ENCODE measurements at regions not wholly inside any gene's neighbourhood (a gene's known extent, or its start where the extent isn't known, plus 50 kb on each side); places are given as distances from the start of the nearest gene placed in this dataset.

DNA sequence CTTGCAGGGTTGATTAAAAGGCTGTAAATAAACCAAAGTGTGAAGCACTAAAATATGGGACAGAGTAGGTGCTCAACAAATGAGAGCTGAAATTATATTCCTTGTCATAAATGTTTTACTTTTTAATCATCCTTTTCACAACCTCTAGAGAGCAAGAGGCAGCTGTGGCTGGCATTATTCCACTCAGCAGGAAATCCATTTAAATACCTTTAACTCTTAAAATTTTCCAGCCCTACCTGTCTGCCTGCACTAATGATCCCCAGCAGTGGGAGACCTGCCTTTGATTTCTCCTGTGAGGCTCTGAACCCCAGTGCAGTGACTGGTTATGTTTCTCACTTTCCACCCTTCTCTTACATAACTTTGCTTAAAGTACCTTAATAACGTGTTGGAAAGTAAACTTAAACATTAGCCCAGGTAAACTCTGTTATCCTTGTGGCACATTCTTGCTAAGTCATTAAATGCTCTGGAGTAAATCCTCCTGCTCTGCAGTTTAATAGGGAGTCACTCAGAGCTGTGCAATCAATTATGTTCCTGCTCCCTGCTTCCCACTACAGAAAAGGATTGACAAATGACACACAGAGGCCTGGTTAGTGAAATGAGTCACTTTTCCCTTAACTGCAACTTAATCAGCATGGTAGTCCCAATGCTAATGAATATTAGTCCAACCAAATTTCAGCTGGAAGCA, 755.7 kb upstream of the USP15 start:
- Histone ChIP-seq H3K4me3 (replicated peaks; ENCODE audit: insufficient read depth, low read length) (no peak overlapping the region), H3K27ac (replicated peaks) (no peak overlapping the region), H3K27me3 (ENCODE audit: insufficient read depth, poor library complexity, severe bottlenecking) (no peaks in the 10 kb centered on the region)
- no peak for DNase-seq (ENCODE audit: low read depth in 1 of 2, low spot score in 1 of 2)
- TF ChIP-seq GABPA (IDR thresholded peaks at IDR 0.05; ENCODE audit: low read depth) (no peak), SPI1 (IDR thresholded peaks at IDR 0.05; ENCODE audit: borderline replicate concordance, low read depth) (no peak), POLR2AphosphoS5 (IDR thresholded peaks at IDR 0.05; ENCODE audit: low read depth) (no peak)
- TF ChIP-seq, protein P1, sequence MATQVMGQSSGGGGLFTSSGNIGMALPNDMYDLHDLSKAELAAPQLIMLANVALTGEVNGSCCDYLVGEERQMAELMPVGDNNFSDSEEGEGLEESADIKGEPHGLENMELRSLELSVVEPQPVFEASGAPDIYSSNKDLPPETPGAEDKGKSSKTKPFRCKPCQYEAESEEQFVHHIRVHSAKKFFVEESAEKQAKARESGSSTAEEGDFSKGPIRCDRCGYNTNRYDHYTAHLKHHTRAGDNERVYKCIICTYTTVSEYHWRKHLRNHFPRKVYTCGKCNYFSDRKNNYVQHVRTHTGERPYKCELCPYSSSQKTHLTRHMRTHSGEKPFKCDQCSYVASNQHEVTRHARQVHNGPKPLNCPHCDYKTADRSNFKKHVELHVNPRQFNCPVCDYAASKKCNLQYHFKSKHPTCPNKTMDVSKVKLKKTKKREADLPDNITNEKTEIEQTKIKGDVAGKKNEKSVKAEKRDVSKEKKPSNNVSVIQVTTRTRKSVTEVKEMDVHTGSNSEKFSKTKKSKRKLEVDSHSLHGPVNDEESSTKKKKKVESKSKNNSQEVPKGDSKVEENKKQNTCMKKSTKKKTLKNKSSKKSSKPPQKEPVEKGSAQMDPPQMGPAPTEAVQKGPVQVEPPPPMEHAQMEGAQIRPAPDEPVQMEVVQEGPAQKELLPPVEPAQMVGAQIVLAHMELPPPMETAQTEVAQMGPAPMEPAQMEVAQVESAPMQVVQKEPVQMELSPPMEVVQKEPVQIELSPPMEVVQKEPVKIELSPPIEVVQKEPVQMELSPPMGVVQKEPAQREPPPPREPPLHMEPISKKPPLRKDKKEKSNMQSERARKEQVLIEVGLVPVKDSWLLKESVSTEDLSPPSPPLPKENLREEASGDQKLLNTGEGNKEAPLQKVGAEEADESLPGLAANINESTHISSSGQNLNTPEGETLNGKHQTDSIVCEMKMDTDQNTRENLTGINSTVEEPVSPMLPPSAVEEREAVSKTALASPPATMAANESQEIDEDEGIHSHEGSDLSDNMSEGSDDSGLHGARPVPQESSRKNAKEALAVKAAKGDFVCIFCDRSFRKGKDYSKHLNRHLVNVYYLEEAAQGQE (IDR thresholded peaks at IDR 0.05; ENCODE audit: insufficient replicate concordance, low read depth), result no peak
- TF ChIP-seq, protein P2, sequence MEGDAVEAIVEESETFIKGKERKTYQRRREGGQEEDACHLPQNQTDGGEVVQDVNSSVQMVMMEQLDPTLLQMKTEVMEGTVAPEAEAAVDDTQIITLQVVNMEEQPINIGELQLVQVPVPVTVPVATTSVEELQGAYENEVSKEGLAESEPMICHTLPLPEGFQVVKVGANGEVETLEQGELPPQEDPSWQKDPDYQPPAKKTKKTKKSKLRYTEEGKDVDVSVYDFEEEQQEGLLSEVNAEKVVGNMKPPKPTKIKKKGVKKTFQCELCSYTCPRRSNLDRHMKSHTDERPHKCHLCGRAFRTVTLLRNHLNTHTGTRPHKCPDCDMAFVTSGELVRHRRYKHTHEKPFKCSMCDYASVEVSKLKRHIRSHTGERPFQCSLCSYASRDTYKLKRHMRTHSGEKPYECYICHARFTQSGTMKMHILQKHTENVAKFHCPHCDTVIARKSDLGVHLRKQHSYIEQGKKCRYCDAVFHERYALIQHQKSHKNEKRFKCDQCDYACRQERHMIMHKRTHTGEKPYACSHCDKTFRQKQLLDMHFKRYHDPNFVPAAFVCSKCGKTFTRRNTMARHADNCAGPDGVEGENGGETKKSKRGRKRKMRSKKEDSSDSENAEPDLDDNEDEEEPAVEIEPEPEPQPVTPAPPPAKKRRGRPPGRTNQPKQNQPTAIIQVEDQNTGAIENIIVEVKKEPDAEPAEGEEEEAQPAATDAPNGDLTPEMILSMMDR (IDR thresholded peaks at IDR 0.05; ENCODE audit: insufficient read depth, low read length), result no peak

DNA sequence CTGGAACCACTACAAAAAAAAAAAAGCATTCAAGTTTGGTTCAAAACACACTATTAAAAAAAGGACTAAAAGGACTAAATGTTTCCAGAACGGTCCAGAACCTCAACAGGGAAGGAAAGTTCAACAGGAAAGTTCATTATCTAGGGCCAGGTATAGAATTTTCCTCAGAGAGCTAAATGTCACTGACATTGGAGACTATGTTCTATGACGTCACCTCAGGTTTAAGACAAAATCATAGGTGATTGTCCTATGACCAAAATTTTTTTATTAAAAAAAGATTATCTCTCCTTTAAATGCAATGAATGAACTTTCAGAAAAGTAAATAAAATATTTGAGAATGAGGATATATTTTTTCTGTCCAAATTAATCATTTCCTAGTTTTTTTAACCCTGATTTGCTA, 746.7 kb upstream of the USP15 start:
- Histone ChIP-seq H3K4me3 (replicated peaks; ENCODE audit: insufficient read depth, low read length) (no peak overlapping the region), H3K27me3 (ENCODE audit: insufficient read depth, poor library complexity, severe bottlenecking) (peaks cover 2% of the 10 kb centered on the region), H3K27ac (replicated peaks) (no peak overlapping the region)
- TF ChIP-seq, protein P2 (IDR thresholded peaks at IDR 0.05; ENCODE audit: insufficient read depth, low read length), result no peak
- no peak for TF ChIP-seq GABPA (IDR thresholded peaks at IDR 0.05; ENCODE audit: low read depth)
- no peak for TF ChIP-seq POLR2AphosphoS5 (IDR thresholded peaks at IDR 0.05; ENCODE audit: low read depth)
- TF ChIP-seq SPI1 (IDR thresholded peaks at IDR 0.05; ENCODE audit: borderline replicate concordance, low read depth), result no peak
- TF ChIP-seq, protein P1 (IDR thresholded peaks at IDR 0.05; ENCODE audit: insufficient replicate concordance, low read depth), result no peak
- no peak for DNase-seq (ENCODE audit: low read depth in 1 of 2, low spot score in 1 of 2)

DNA sequence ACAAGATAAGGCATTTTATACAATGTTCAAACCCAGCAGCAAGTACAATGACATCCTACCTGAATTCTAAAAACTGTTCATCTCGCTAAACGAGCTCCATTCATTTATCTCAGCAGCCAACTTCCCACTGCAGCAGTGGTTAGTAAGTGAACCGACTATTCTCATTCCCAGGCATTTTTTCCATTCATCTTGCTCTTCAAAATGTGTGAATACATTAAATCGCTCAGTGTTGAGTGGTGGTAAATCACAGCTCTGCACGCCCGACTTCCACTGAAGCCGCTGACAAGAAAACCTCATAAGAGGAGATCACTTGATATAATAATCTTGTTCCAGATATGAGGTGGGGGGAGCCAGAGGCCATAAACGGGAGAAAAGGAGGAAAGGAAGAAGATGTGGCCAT, 746.2 kb upstream of the USP15 start:
- H3K27me3 ChIP-seq (ENCODE audit: insufficient read depth, poor library complexity, severe bottlenecking), result peaks cover 2% of the 10 kb centered on the region
- H3K27ac ChIP-seq (replicated peaks), result no peak overlapping the region
- TF ChIP-seq SPI1 (IDR thresholded peaks at IDR 0.05; ENCODE audit: borderline replicate concordance, low read depth), result no peak
- TF ChIP-seq, protein P2 (IDR thresholded peaks at IDR 0.05; ENCODE audit: insufficient read depth, low read length), result no peak
- no peak for TF ChIP-seq GABPA (IDR thresholded peaks at IDR 0.05; ENCODE audit: low read depth)
- TF ChIP-seq POLR2AphosphoS5 (IDR thresholded peaks at IDR 0.05; ENCODE audit: low read depth), result no peak
- TF ChIP-seq, protein P1 (IDR thresholded peaks at IDR 0.05; ENCODE audit: insufficient replicate concordance, low read depth), result no peak
- no peak for DNase-seq (ENCODE audit: low read depth in 1 of 2, low spot score in 1 of 2)
- no peak overlapping the region for H3K4me3 ChIP-seq (replicated peaks; ENCODE audit: insufficient read depth, low read length)
